ENCODE measurements at regions not wholly inside any gene's neighbourhood (a gene's known extent, or its start where the extent isn't known, plus 50 kb on each side); places are given as distances from the start of the nearest gene placed in this dataset.

- no peaks in the 10 kb centered on the region for H3K36me3 Mint-ChIP-seq
- H3K9me3 ChIP-seq (ENCODE audit: low read depth): no peaks in the 10 kb centered on the region
- no peaks in the 10 kb centered on the region for H3K4me1 Mint-ChIP-seq
- TF ChIP-seq CTCF (IDR thresholded peaks at IDR 0.05) (no peak), EZH2 (IDR thresholded peaks at IDR 0.05) (no peak), EZH2phosphoT487 (IDR thresholded peaks at IDR 0.05) (no peak)
- H2AFZ ChIP-seq (replicated peaks): no peak overlapping the region
- H3K27me3 ChIP-seq: no peaks in the 10 kb centered on the region
- H4K20me1 ChIP-seq (ENCODE audit: low read depth): no peaks in the 10 kb centered on the region
- H3K9ac ChIP-seq: no peak overlapping the region
- H3K4me3 Mint-ChIP-seq: no peak overlapping the region
- no peak overlapping the region for H3K27ac ChIP-seq
- H3F3A ChIP-seq (ENCODE audit: low read depth): no peaks in the 10 kb centered on the region
- no peaks in the 10 kb centered on the region for H3K79me2 ChIP-seq (ENCODE audit: low read depth)
- H3K9me3 Mint-ChIP-seq: no peaks in the 10 kb centered on the region
- no peak overlapping the region for H3K4me2 ChIP-seq
- no peak overlapping the region for H3K4me3 ChIP-seq
- no peaks in the 10 kb centered on the region for H3K36me3 ChIP-seq
- no peak overlapping the region for H3K27ac Mint-ChIP-seq
- no peak for DNase-seq (ENCODE audit: low spot score)
- no peaks in the 10 kb centered on the region for H3K27me3 Mint-ChIP-seq (ENCODE audit: insufficient read depth, low read depth)
- peaks cover 6% of the 10 kb centered on the region for H3K4me1 ChIP-seq
Observed at GRCh38 chr7:115132096-115132495, 210.2 kb downstream of the MDFIC start.

DNA sequence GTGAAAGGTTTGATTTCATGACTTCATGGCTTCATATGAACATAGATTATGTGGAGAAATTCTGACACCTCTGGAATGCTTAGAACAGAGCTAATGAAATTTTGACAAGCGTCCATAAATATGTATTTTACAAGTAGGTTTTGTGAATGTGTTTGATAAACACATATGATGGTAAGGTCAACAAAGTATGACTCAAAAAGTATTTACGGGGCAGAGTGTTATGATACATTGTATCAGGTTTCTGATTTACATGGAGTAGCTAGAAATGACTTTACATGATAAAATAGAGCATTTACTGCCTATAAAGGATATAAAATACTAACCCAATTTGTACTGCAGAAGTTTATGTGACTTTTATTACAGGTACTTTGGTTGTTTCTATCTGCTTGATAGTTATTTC is 206.3 kb downstream of the MDFIC start:
- H3K9ac ChIP-seq: no peak overlapping the region
- H3K9me3 ChIP-seq (ENCODE audit: low read depth): no peaks in the 10 kb centered on the region
- no peaks in the 10 kb centered on the region for H3K27me3 Mint-ChIP-seq (ENCODE audit: insufficient read depth, low read depth)
- H3K27me3 ChIP-seq: no peaks in the 10 kb centered on the region
- H3K79me2 ChIP-seq (ENCODE audit: low read depth): no peaks in the 10 kb centered on the region
- peaks cover 2% of the 10 kb centered on the region for H3K4me1 Mint-ChIP-seq
- no peak overlapping the region for H2AFZ ChIP-seq (replicated peaks)
- H3F3A ChIP-seq (ENCODE audit: low read depth): no peaks in the 10 kb centered on the region
- TF ChIP-seq EZH2 (IDR thresholded peaks at IDR 0.05): no peak
- TF ChIP-seq CTCF (IDR thresholded peaks at IDR 0.05): no peak
- TF ChIP-seq EZH2phosphoT487 (IDR thresholded peaks at IDR 0.05): no peak
- H3K4me3 ChIP-seq: no peak overlapping the region
- DNase-seq (ENCODE audit: low spot score): no peak
- no peaks in the 10 kb centered on the region for H3K36me3 Mint-ChIP-seq
- no peaks in the 10 kb centered on the region for H3K9me3 Mint-ChIP-seq
- H3K27ac Mint-ChIP-seq: no peak overlapping the region
- H3K4me3 Mint-ChIP-seq: no peak overlapping the region
- H4K20me1 ChIP-seq (ENCODE audit: low read depth): no peaks in the 10 kb centered on the region
- H3K36me3 ChIP-seq: no peaks in the 10 kb centered on the region
- no peak overlapping the region for H3K4me2 ChIP-seq
- H3K27ac ChIP-seq: no peak overlapping the region
- no peaks in the 10 kb centered on the region for H3K4me1 ChIP-seq

DNA sequence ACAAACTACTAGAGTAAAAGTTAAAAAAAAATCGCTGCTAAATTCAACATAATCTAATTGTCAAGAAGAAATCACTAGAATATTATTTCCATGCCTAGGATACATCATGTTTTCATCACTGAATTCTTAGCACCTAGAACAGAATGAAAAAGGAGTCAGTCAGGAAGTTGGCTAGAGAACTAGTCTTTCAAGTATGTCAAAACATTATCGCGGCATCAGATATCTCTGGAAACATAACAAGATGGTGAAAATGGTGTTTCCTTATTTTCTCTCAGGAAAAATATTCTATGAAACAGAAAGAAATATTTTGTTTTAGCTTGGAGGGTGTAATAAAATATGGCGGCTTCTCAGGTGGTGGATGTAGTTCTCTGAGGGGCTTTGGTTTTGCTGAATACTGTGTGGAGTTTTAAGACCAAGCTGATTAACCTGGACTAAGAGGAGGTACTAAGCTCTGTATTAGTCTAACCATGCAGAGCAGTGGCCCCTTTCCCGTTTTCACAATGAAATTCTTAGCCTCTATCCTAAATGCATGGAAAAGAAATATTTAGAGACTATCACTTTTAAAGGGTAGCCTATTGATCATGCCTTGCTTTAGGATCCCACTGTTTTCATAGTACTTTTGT is 205.6 kb downstream of the MDFIC start:
- H3K9ac ChIP-seq: no peak overlapping the region
- no peak overlapping the region for H3K27ac ChIP-seq
- TF ChIP-seq EZH2 (IDR thresholded peaks at IDR 0.05) (no peak), EZH2phosphoT487 (IDR thresholded peaks at IDR 0.05) (no peak)
- H3K9me3 ChIP-seq (ENCODE audit: low read depth): no peaks in the 10 kb centered on the region
- no peak overlapping the region for H2AFZ ChIP-seq (replicated peaks)
- H3K4me1 ChIP-seq: no peaks in the 10 kb centered on the region
- H3K4me1 Mint-ChIP-seq: peaks cover 4% of the 10 kb centered on the region
- H3K4me2 ChIP-seq: no peak overlapping the region
- no peak for DNase-seq (ENCODE audit: low spot score)
- H3F3A ChIP-seq (ENCODE audit: low read depth): no peaks in the 10 kb centered on the region
- no peak overlapping the region for H3K4me3 ChIP-seq
- no peak overlapping the region for H3K4me3 Mint-ChIP-seq
- H3K27me3 Mint-ChIP-seq (ENCODE audit: insufficient read depth, low read depth): no peaks in the 10 kb centered on the region
- no peaks in the 10 kb centered on the region for H3K79me2 ChIP-seq (ENCODE audit: low read depth)
- no peaks in the 10 kb centered on the region for H3K9me3 Mint-ChIP-seq
- no peaks in the 10 kb centered on the region for H3K36me3 ChIP-seq
- no peaks in the 10 kb centered on the region for H3K36me3 Mint-ChIP-seq
- no peak overlapping the region for H3K27ac Mint-ChIP-seq
- H4K20me1 ChIP-seq (ENCODE audit: low read depth): no peaks in the 10 kb centered on the region
- H3K27me3 ChIP-seq: no peaks in the 10 kb centered on the region

DNA sequence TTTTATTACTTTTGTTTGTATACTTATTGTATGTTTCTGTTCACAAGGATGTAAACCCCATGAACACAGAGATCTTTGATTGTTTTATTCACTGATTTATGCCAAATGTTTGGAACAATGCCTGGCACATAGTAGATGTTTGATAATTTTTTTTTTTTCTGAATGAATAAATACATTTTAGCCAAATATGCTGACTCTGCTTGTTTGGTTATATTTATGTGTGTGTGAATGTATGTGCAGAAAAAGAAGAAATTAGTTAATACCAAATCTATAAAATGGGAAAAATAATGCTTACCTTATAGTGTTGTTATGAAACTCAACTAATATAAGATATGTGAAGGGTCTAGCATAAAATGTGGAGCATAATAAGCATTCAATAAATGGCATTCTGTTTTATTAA is 203.9 kb downstream of the MDFIC start:
- H3K4me2 ChIP-seq: no peak overlapping the region
- no peak overlapping the region for H2AFZ ChIP-seq (replicated peaks)
- no peaks in the 10 kb centered on the region for H3K36me3 ChIP-seq
- no peaks in the 10 kb centered on the region for H3K27me3 Mint-ChIP-seq (ENCODE audit: insufficient read depth, low read depth)
- H3K9me3 ChIP-seq (ENCODE audit: low read depth): no peaks in the 10 kb centered on the region
- no peak overlapping the region for H3K4me3 ChIP-seq
- no peaks in the 10 kb centered on the region for H4K20me1 ChIP-seq (ENCODE audit: low read depth)
- H3K4me1 Mint-ChIP-seq: peaks cover 4% of the 10 kb centered on the region
- no peaks in the 10 kb centered on the region for H3F3A ChIP-seq (ENCODE audit: low read depth)
- H3K4me1 ChIP-seq: no peaks in the 10 kb centered on the region
- no peak overlapping the region for H3K4me3 Mint-ChIP-seq
- no peaks in the 10 kb centered on the region for H3K27me3 ChIP-seq
- no peaks in the 10 kb centered on the region for H3K79me2 ChIP-seq (ENCODE audit: low read depth)
- no peaks in the 10 kb centered on the region for H3K9me3 Mint-ChIP-seq
- TF ChIP-seq CTCF (IDR thresholded peaks at IDR 0.05) (no peak), EZH2phosphoT487 (IDR thresholded peaks at IDR 0.05) (no peak), EZH2 (IDR thresholded peaks at IDR 0.05) (no peak)
- H3K9ac ChIP-seq: no peak overlapping the region
- H3K27ac ChIP-seq: no peak overlapping the region
- DNase-seq (ENCODE audit: low spot score): no peak
- no peaks in the 10 kb centered on the region for H3K36me3 Mint-ChIP-seq
- no peak overlapping the region for H3K27ac Mint-ChIP-seq
